ENCODE measurements at regions not wholly inside any gene's neighbourhood (a gene's known extent, or its start where the extent isn't known, plus 50 kb on each side); places are given as distances from the start of the nearest gene placed in this dataset.

GRCh38 chr10:90583416-90583815 lies 274.4 kb downstream of the HTR7 start:
- no peak for DNase-seq (ENCODE audit: low spot score)
- in situ Hi-C loops (cut with HindIII; ENCODE audit: low sequenced_read_pairs), result no loop called here

- no peak for DNase-seq (ENCODE audit: low spot score)
- in situ Hi-C loops (cut with HindIII; ENCODE audit: low sequenced_read_pairs), result no loop called here
Observed at GRCh38 chr10:90587081-90587491, 270.8 kb downstream of the HTR7 start.

GRCh38 chr10:90587561-90587960 lies 270.3 kb downstream of the HTR7 start:
- no peak for DNase-seq (ENCODE audit: low spot score)

GRCh38 chr10:90588222-90588621 lies 269.6 kb downstream of the HTR7 start:
- in situ Hi-C loops (cut with HindIII; ENCODE audit: low sequenced_read_pairs), result no loop called here

More at GRCh38 chr10:90587561-90587960, 270.3 kb downstream of the HTR7 start:
- in situ Hi-C loops (cut with HindIII; ENCODE audit: low sequenced_read_pairs), result no loop called here

GRCh38 chr10:90589825-90590224 lies 268.0 kb downstream of the HTR7 start:
- in situ Hi-C loops (cut with HindIII; ENCODE audit: low sequenced_read_pairs), result no loop called here
- no peak for DNase-seq (ENCODE audit: low spot score)

More at GRCh38 chr10:90588222-90588621, 269.6 kb downstream of the HTR7 start:
- no peak for DNase-seq (ENCODE audit: low spot score)

GRCh38 chr10:90591629-90592028 lies 266.2 kb downstream of the HTR7 start:
- in situ Hi-C loops (cut with HindIII; ENCODE audit: low sequenced_read_pairs), result no loop called here
- no peak for DNase-seq (ENCODE audit: low spot score)

- in situ Hi-C loops (cut with HindIII; ENCODE audit: low sequenced_read_pairs), result no loop called here
- no peak for DNase-seq (ENCODE audit: low spot score)
Observed at GRCh38 chr10:90592638-90593302, 265.1 kb downstream of the HTR7 start.

GRCh38 chr10:90598513-90598912 lies 259.3 kb downstream of the HTR7 start:
- in situ Hi-C loops (cut with HindIII; ENCODE audit: low sequenced_read_pairs), result no loop called here
- DNase-seq (ENCODE audit: low spot score), result no peak

- in situ Hi-C loops (cut with HindIII; ENCODE audit: low sequenced_read_pairs), result no loop called here
Observed at GRCh38 chr10:90602862-90603610, 254.8 kb downstream of the HTR7 start.

GRCh38 chr10:90604636-90605035 lies 253.2 kb downstream of the HTR7 start:
- in situ Hi-C loops (cut with HindIII; ENCODE audit: low sequenced_read_pairs), result no loop called here
- DNase-seq (ENCODE audit: low spot score), result no peak

More at GRCh38 chr10:90602862-90603610, 254.8 kb downstream of the HTR7 start:
- no peak for DNase-seq (ENCODE audit: low spot score)

GRCh38 chr10:90605506-90605905 lies 252.3 kb downstream of the HTR7 start:
- in situ Hi-C loops (cut with HindIII; ENCODE audit: low sequenced_read_pairs), result no loop called here
- no peak for DNase-seq (ENCODE audit: low spot score)

GRCh38 chr10:90612276-90612675 lies 245.6 kb downstream of the HTR7 start:
- DNase-seq (ENCODE audit: low spot score), result no peak
- in situ Hi-C loops (cut with HindIII; ENCODE audit: low sequenced_read_pairs), result no loop called here

- no peak for DNase-seq (ENCODE audit: low spot score)
- in situ Hi-C loops (cut with HindIII; ENCODE audit: low sequenced_read_pairs), result no loop called here
Observed at GRCh38 chr10:90614631-90615030, 243.2 kb downstream of the HTR7 start.

GRCh38 chr10:90621577-90621976 lies 236.3 kb downstream of the HTR7 start:
- in situ Hi-C loops (cut with HindIII; ENCODE audit: low sequenced_read_pairs), result no loop called here
- DNase-seq (ENCODE audit: low spot score), result no peak

GRCh38 chr10:90635111-90635765 lies 222.6 kb downstream of the HTR7 start:
- no peak for DNase-seq (ENCODE audit: low spot score)
- in situ Hi-C loops (cut with HindIII; ENCODE audit: low sequenced_read_pairs), result no loop called here

GRCh38 chr10:90640756-90641155 lies 217.1 kb downstream of the HTR7 start:
- no peak for DNase-seq (ENCODE audit: low spot score)
- in situ Hi-C loops (cut with HindIII; ENCODE audit: low sequenced_read_pairs), result no loop called here

- in situ Hi-C loops (cut with HindIII; ENCODE audit: low sequenced_read_pairs), result no loop called here
- DNase-seq (ENCODE audit: low spot score), result peak; percentile 2
Observed at GRCh38 chr10:90641731-90642130, 216.1 kb downstream of the HTR7 start.

GRCh38 chr10:90642136-90642535 lies 215.7 kb downstream of the HTR7 start:
- in situ Hi-C loops (cut with HindIII; ENCODE audit: low sequenced_read_pairs), result no loop called here
- no peak for DNase-seq (ENCODE audit: low spot score)

GRCh38 chr10:90642650-90643049 lies 215.2 kb downstream of the HTR7 start:
- DNase-seq (ENCODE audit: low spot score), result no peak
- in situ Hi-C loops (cut with HindIII; ENCODE audit: low sequenced_read_pairs), result no loop called here

GRCh38 chr10:90644165-90644564 lies 213.7 kb downstream of the HTR7 start:
- in situ Hi-C loops (cut with HindIII; ENCODE audit: low sequenced_read_pairs), result no loop called here

More at GRCh38 chr10:90644165-90644564, 213.7 kb downstream of the HTR7 start:
- no peak for DNase-seq (ENCODE audit: low spot score)
